Stomach (tissue), 8 donors: ENCODE measurements at regions not wholly inside any gene's neighbourhood (a gene's known extent, or its start where the extent isn't known, plus 50 kb on each side); places are given as distances from the start of the nearest gene placed in this dataset.

Experiments
- DNase-seq, 2 donors: peaks; one replicate each; pipeline versions ENCODE4 v3.0.0 to v3.0.0-alpha.2; 2013 to 2019
- H3K27ac ChIP-seq, 5 donors: fragments of 200-600 bp in 4 of 5; sonication (generic) in 4 of 5; one replicate each; pipeline ENCODE4 v1.5.1; 2013 to 2019; ENCODE audit warnings: mild to moderate bottlenecking in 1 of 5, moderate library complexity in 1 of 5
- H3K27me3 ChIP-seq, 3 donors: fragments of 200-600 bp; sonication (generic); one replicate each; pipeline ENCODE4 v1.5.1; 2017 to 2019; ENCODE audit warnings: mixed run types in 1 of 3
- H3K36me3 ChIP-seq, 4 donors: fragments of 200-600 bp; sonication (generic); 1 replicate in 3 of 4; 2 replicates in 1 of 4; pipeline ENCODE4 v1.5.1; 2016 to 2019
- H3K4me1 ChIP-seq, 4 donors: fragments of 200-600 bp; sonication (generic); one replicate each; pipeline ENCODE4 v1.5.1; 2016 to 2019
- H3K4me3 ChIP-seq, 4 donors: fragments of 200-600 bp; sonication (generic) in 3 of 4; one replicate each; pipeline ENCODE4 v1.5.1; 2016 to 2019; ENCODE audit warnings: mild to moderate bottlenecking in 1 of 4
- H3K9me3 ChIP-seq, 4 donors: fragments of 200-600 bp; sonication (generic); one replicate each; pipeline ENCODE4 v1.5.1; 2016 to 2019
- CTCF ChIP-seq, 7 experiments: fragments of 450-650 bp in 4 of 7; fragments of 200-600 bp in 3 of 7; sonication (generic) in 3 of 7; IDR thresholded peaks; one replicate each; pipeline ENCODE4 v1.5.1; 2016 to 2019; ENCODE audit warnings: antibody characterized with exemption in 7 of 7, control low read depth in 2 of 7, mild to moderate bottlenecking in 1 of 7
- EP300 ChIP-seq: sonication (generic); formaldehyde crosslinking; IDR thresholded peaks from one replicate; pipeline ENCODE4 v1.6.1; 2017; ENCODE audit warnings: antibody characterized with exemption
- POLR2A ChIP-seq, 4 donors: fragments of 450-650 bp; IDR thresholded peaks; one replicate each; pipeline ENCODE4 v1.6.1; 2016; ENCODE audit warnings: antibody characterized with exemption in 4 of 4, control low read depth in 2 of 4, mild to moderate bottlenecking in 1 of 4, moderate library complexity in 1 of 4
- POLR2AphosphoS5 ChIP-seq, 3 donors: sonication (generic); formaldehyde crosslinking; IDR thresholded peaks; one replicate each; pipeline ENCODE4 v1.6.1; 2016; ENCODE audit warnings: antibody characterized with exemption in 3 of 3
- WGBS, 5 donors: extraction: QIAGEN DNeasy Blood & Tissue Kit in 3 of 5; methylation state at CpG; one replicate each; pipeline versions ENCODE4 v1.1.5 to v1.1.7; 2013 to 2018; 5-methylcytosine and 5-hydroxymethylcytosine counted together
- intact Hi-C: fragments of 100-400 bp; cut with DNase I; formaldehyde crosslinking; loops from one replicate; pipeline ENCODE4 v1.15.1; 2023; ENCODE audit warnings: low total_unique reads
- donor health status: healthy with polysubstance abuse.
- donor health status: Bipolar disorder and iron deficiency.
- donor health status: healthy.

GRCh38 chr12:60094436-60094835 lies 498.6 kb downstream of the SLC16A7 start:
- Histone ChIP-seq H3K4me1 (no peaks in the 10 kb centered on the region), H3K27ac (no peak overlapping the region), H3K4me3 (no peak overlapping the region), H3K36me3 (no peaks in the 10 kb centered on the region), H3K9me3 (peaks cover 0 to 11% (median 5%) of the 10 kb centered on the region in 4 donors), H3K27me3 (no peaks in the 10 kb centered on the region)
- TF ChIP-seq POLR2A (IDR thresholded peaks at IDR 0.05) = no peak
- no peak for TF ChIP-seq CTCF (IDR thresholded peaks at IDR 0.05)
- no peak for TF ChIP-seq EP300
- no peak for TF ChIP-seq POLR2AphosphoS5 (IDR thresholded peaks at IDR 0.05)
- 57 to 81% (median 68%) methylated on average over 1 of the region's 1 CpG for WGBS, 5 donors
- intact Hi-C loops = no loop called here
- DNase-seq = no peak

- Histone ChIP-seq H3K27ac (no peak overlapping the region), H3K9me3 (peaks cover 0 to 17% (median 9%) of the 10 kb centered on the region in 4 donors), H3K4me3 (no peak overlapping the region), H3K36me3 (no peaks in the 10 kb centered on the region), H3K27me3 (no peaks in the 10 kb centered on the region), H3K4me1 (no peaks in the 10 kb centered on the region)
- no peak for TF ChIP-seq POLR2A (IDR thresholded peaks at IDR 0.05)
- no peak for TF ChIP-seq POLR2AphosphoS5 (IDR thresholded peaks at IDR 0.05)
- TF ChIP-seq CTCF (IDR thresholded peaks at IDR 0.05) = no peak
- no peak for TF ChIP-seq EP300
- intact Hi-C loops = no loop called here
- 80 to 87% (median 83%) methylated on average over 4 of the region's 4 CpGs for WGBS, 5 donors
- DNase-seq = no peak
These were observed 500.9 kb downstream of the SLC16A7 start for GRCh38 chr12:60096727-60097126.

GRCh38 chr12:60100160-60100559 lies 504.3 kb downstream of the SLC16A7 start:
- Histone ChIP-seq H3K36me3 (no peaks in the 10 kb centered on the region), H3K4me1 (no peaks in the 10 kb centered on the region), H3K27ac (no peak overlapping the region), H3K4me3 (no peak overlapping the region), H3K9me3 (peaks cover 0 to 17% (median 9%) of the 10 kb centered on the region in 4 donors), H3K27me3 (no peaks in the 10 kb centered on the region)
- no peak for TF ChIP-seq CTCF (IDR thresholded peaks at IDR 0.05)
- 73 to 91% (median 80%) methylated on average over 1 of the region's 1 CpG for WGBS, 5 donors
- DNase-seq = no peak
- intact Hi-C loops = no loop called here

DNA sequence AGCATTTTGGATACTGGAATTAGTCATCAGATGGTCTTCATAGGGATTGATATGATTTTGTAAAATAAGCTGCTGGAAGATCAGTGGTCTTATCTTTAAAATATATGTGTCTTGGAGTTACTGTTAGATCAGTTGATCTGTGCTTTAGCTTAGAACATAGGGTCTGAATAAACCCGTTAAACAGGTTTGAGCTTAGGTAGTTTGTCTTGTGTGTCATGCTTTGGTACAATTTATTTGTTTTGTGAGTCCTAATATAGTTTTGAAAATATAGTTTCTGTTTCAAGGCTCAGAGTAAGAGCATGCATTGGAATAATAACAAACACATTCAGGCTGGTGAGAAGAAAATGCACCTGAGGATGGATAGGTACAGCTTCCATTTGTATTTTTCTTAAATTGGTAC lies 505.0 kb downstream of the SLC16A7 start:
- H3K9me3 ChIP-seq = peaks cover 0 to 17% (median 9%) of the 10 kb centered on the region in 4 donors
- H3K27ac ChIP-seq = no peak overlapping the region
- intact Hi-C loops = no loop called here
- no peak overlapping the region for H3K4me3 ChIP-seq
- TF ChIP-seq EP300 = no peak
- TF ChIP-seq POLR2AphosphoS5 (IDR thresholded peaks at IDR 0.05) = no peak
- no peak for TF ChIP-seq POLR2A (IDR thresholded peaks at IDR 0.05)
- TF ChIP-seq CTCF (IDR thresholded peaks at IDR 0.05) = no peak
- no peaks in the 10 kb centered on the region for H3K4me1 ChIP-seq
- 41 to 74% (median 47%) methylated on average over 1 of the region's 1 CpG for WGBS, 5 donors
- no peaks in the 10 kb centered on the region for H3K27me3 ChIP-seq
- no peaks in the 10 kb centered on the region for H3K36me3 ChIP-seq
- peak in 1 of 2 donors; percentile 27 for DNase-seq
